Stimulated activated naive CD8-positive, alpha-beta T cell treated with anti-CD3 and anti-CD28 coated beads, Interleukin-15, Interleukin-2, amounts not matched to agents 100 ng/mL and 50 ng/mL, for 24 hours (primary cell): ENCODE measurements at regions not wholly inside any gene's neighbourhood (a gene's known extent, or its start where the extent isn't known, plus 50 kb on each side); places are given as distances from the start of the nearest gene placed in this dataset.

Source experiments
- H3K27ac Mint-ChIP-seq: one replicate; pipeline ENCODE4 v1.8.0; 2021; ENCODE audit warnings: mild to moderate bottlenecking, mixed read lengths
- H3K27me3 Mint-ChIP-seq: one replicate; pipeline ENCODE4 v1.8.0; 2021; ENCODE audit warnings: mixed read lengths
- H3K36me3 Mint-ChIP-seq: one replicate; pipeline ENCODE4 v1.8.0; 2021; ENCODE audit warnings: low read depth, mixed read lengths
- H3K4me1 Mint-ChIP-seq: one replicate; pipeline ENCODE4 v1.8.0; 2021; ENCODE audit warnings: low read depth, mixed read lengths
- H3K4me3 Mint-ChIP-seq: one replicate; pipeline ENCODE4 v1.8.0; 2021; ENCODE audit warnings: mild to moderate bottlenecking, mixed read lengths
- H3K9me3 Mint-ChIP-seq: one replicate; pipeline ENCODE4 v1.8.0; 2021; ENCODE audit warnings: mixed read lengths

GRCh38 chr13:83987394-83987793 is 105.1 kb upstream of the SLITRK1 start:
- no peaks in the 10 kb centered on the region for H3K27me3 Mint-ChIP-seq
- H3K36me3 Mint-ChIP-seq: no peaks in the 10 kb centered on the region
- no peaks in the 10 kb centered on the region for H3K9me3 Mint-ChIP-seq

GRCh38 chr13:83984793-83985192 is 102.5 kb upstream of the SLITRK1 start:
- Mint-ChIP-seq H3K27me3 (no peaks in the 10 kb centered on the region), H3K4me1 (no peaks in the 10 kb centered on the region), H3K9me3 (no peaks in the 10 kb centered on the region), H3K4me3 (no peak overlapping the region), H3K36me3 (no peaks in the 10 kb centered on the region), H3K27ac (no peak overlapping the region)

More at GRCh38 chr13:83987394-83987793, 105.1 kb upstream of the SLITRK1 start:
- Mint-ChIP-seq H3K27ac (no peak overlapping the region), H3K4me3 (no peak overlapping the region), H3K4me1 (no peaks in the 10 kb centered on the region)

GRCh38 chr13:83980331-83980730 is 98.1 kb upstream of the SLITRK1 start:
- Mint-ChIP-seq H3K27me3 (no peaks in the 10 kb centered on the region), H3K9me3 (no peaks in the 10 kb centered on the region), H3K4me3 (no peak overlapping the region), H3K36me3 (no peaks in the 10 kb centered on the region), H3K27ac (no peak overlapping the region), H3K4me1 (peaks cover 8% of the 10 kb centered on the region)

- H3K27ac Mint-ChIP-seq: no peak overlapping the region
- H3K9me3 Mint-ChIP-seq: no peaks in the 10 kb centered on the region
- no peaks in the 10 kb centered on the region for H3K36me3 Mint-ChIP-seq
- H3K4me1 Mint-ChIP-seq: peaks cover 10% of the 10 kb centered on the region
- H3K4me3 Mint-ChIP-seq: no peak overlapping the region
- H3K27me3 Mint-ChIP-seq: no peaks in the 10 kb centered on the region
These were observed 93.4 kb upstream of the SLITRK1 start for GRCh38 chr13:83975655-83976165.

- H3K4me3 Mint-ChIP-seq: no peak overlapping the region
- H3K36me3 Mint-ChIP-seq: no peaks in the 10 kb centered on the region
- no peak overlapping the region for H3K27ac Mint-ChIP-seq
- H3K27me3 Mint-ChIP-seq: no peaks in the 10 kb centered on the region
- no peaks in the 10 kb centered on the region for H3K9me3 Mint-ChIP-seq
- H3K4me1 Mint-ChIP-seq: no peaks in the 10 kb centered on the region
These were observed 76.3 kb upstream of the SLITRK1 start for GRCh38 chr13:83958531-83958930.

- no peaks in the 10 kb centered on the region for H3K4me1 Mint-ChIP-seq
- no peaks in the 10 kb centered on the region for H3K36me3 Mint-ChIP-seq
- H3K27me3 Mint-ChIP-seq: no peaks in the 10 kb centered on the region
- no peak overlapping the region for H3K4me3 Mint-ChIP-seq
- H3K27ac Mint-ChIP-seq: no peak overlapping the region
- no peaks in the 10 kb centered on the region for H3K9me3 Mint-ChIP-seq
These were observed 72.7 kb upstream of the SLITRK1 start for GRCh38 chr13:83955011-83955410.

GRCh38 chr13:83953916-83954315 is 71.6 kb upstream of the SLITRK1 start:
- Mint-ChIP-seq H3K27me3 (no peaks in the 10 kb centered on the region), H3K27ac (no peak overlapping the region), H3K36me3 (no peaks in the 10 kb centered on the region), H3K4me3 (no peak overlapping the region), H3K4me1 (no peaks in the 10 kb centered on the region), H3K9me3 (no peaks in the 10 kb centered on the region)

GRCh38 chr13:83950293-83950692 is 68.0 kb upstream of the SLITRK1 start:
- no peaks in the 10 kb centered on the region for H3K36me3 Mint-ChIP-seq
- no peaks in the 10 kb centered on the region for H3K4me1 Mint-ChIP-seq
- no peaks in the 10 kb centered on the region for H3K9me3 Mint-ChIP-seq
- H3K27ac Mint-ChIP-seq: no peak overlapping the region
- no peak overlapping the region for H3K4me3 Mint-ChIP-seq
- H3K27me3 Mint-ChIP-seq: no peaks in the 10 kb centered on the region

GRCh38 chr13:83943530-83944279 is 61.4 kb upstream of the SLITRK1 start:
- H3K4me1 Mint-ChIP-seq: no peaks in the 10 kb centered on the region
- no peaks in the 10 kb centered on the region for H3K9me3 Mint-ChIP-seq

GRCh38 chr13:83941701-83942335 is 59.5 kb upstream of the SLITRK1 start:
- no peaks in the 10 kb centered on the region for H3K9me3 Mint-ChIP-seq
- no peaks in the 10 kb centered on the region for H3K36me3 Mint-ChIP-seq
- H3K27me3 Mint-ChIP-seq: no peaks in the 10 kb centered on the region
- no peaks in the 10 kb centered on the region for H3K4me1 Mint-ChIP-seq
- H3K4me3 Mint-ChIP-seq: no peak overlapping the region
- no peak overlapping the region for H3K27ac Mint-ChIP-seq

More at GRCh38 chr13:83943530-83944279, 61.4 kb upstream of the SLITRK1 start:
- Mint-ChIP-seq H3K36me3 (no peaks in the 10 kb centered on the region), H3K27me3 (no peaks in the 10 kb centered on the region), H3K4me3 (no peak overlapping the region), H3K27ac (no peak overlapping the region)

- no peaks in the 10 kb centered on the region for H3K27me3 Mint-ChIP-seq
- no peaks in the 10 kb centered on the region for H3K36me3 Mint-ChIP-seq
- no peaks in the 10 kb centered on the region for H3K9me3 Mint-ChIP-seq
- H3K4me3 Mint-ChIP-seq: no peak overlapping the region
- no peak overlapping the region for H3K27ac Mint-ChIP-seq
- no peaks in the 10 kb centered on the region for H3K4me1 Mint-ChIP-seq
These were observed 58.5 kb upstream of the SLITRK1 start for GRCh38 chr13:83940742-83941141.

GRCh38 chr13:83937579-83937978 is 55.3 kb upstream of the SLITRK1 start:
- no peaks in the 10 kb centered on the region for H3K9me3 Mint-ChIP-seq
- H3K36me3 Mint-ChIP-seq: no peaks in the 10 kb centered on the region
- H3K27me3 Mint-ChIP-seq: no peaks in the 10 kb centered on the region
- no peak overlapping the region for H3K4me3 Mint-ChIP-seq
- H3K27ac Mint-ChIP-seq: no peak overlapping the region
- no peaks in the 10 kb centered on the region for H3K4me1 Mint-ChIP-seq

- Mint-ChIP-seq H3K9me3 (no peaks in the 10 kb centered on the region), H3K4me3 (no peak overlapping the region), H3K36me3 (no peaks in the 10 kb centered on the region), H3K27me3 (no peaks in the 10 kb centered on the region), H3K4me1 (no peaks in the 10 kb centered on the region), H3K27ac (no peak overlapping the region)
These were observed 53.3 kb upstream of the SLITRK1 start for GRCh38 chr13:83935566-83935965.
